Kidney epithelial cell (primary cell): ENCODE measurements at regions not wholly inside any gene's neighbourhood (a gene's known extent, or its start where the extent isn't known, plus 50 kb on each side); places are given as distances from the start of the nearest gene placed in this dataset.
"Not testable (repeated sequence)": the region's sequence is repeated elsewhere in the genome, so short reads cannot be mapped to it uniquely, and the experiment has no call there.

Source experiments
- DNase-seq: peaks from one replicate; pipeline ENCODE4 v3.0.0-alpha.2; 2010; ENCODE audit warnings: low read depth
- H3K27me3 ChIP-seq: 2 replicates; pipeline ENCODE4 v1.6.0; 2011; ENCODE audit warnings: low read length; ENCODE audit not compliant: control insufficient read depth, insufficient read depth
- H3K36me3 ChIP-seq: 2 replicates; pipeline ENCODE4 v1.5.1; 2011; ENCODE audit warnings: low read length; ENCODE audit not compliant: control insufficient read depth, insufficient read depth
- H3K4me3 ChIP-seq: 2 replicates; pipeline ENCODE4 v1.5.1; 2011; ENCODE audit warnings: low read depth, mild to moderate bottlenecking, control low read depth, low read length
- CTCF ChIP-seq: IDR thresholded peaks from 2 replicates; pipeline ENCODE4 v1.5.1; 2011; ENCODE audit warnings: mild to moderate bottlenecking, moderate library complexity, low read length, control low read depth, inconsistent platforms; ENCODE audit not compliant: insufficient read depth, poor library complexity, severe bottlenecking

GRCh38 chr1:223022641-223023473 is 120.2 kb downstream of the TLR5 start:
- TF ChIP-seq CTCF: no peak
- Histone ChIP-seq H3K36me3 (no peaks in the 10 kb centered on the region), H3K4me3 (no peak overlapping the region), H3K27me3 (no peaks in the 10 kb centered on the region)
- no peak for DNase-seq

DNA sequence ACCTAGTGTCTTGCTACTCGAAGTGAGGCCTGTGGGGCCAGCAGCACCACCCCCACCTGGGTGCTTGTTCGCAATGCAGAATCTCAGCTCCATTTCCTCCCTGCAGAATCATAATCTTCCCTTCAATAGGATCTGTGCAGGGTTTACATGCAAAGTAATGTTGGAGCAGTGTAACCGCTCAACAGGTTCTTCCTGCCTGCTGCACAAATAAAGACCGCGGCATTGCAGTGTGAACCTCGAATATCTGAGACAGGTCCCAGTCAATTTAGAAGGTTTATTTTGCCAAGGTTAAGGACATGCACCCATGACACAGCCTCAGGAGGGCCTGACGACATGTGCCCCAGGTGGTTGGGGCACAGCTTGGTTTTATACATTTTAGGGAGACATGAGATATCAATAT is 119.2 kb downstream of the TLR5 start:
- H3K36me3 ChIP-seq: no peaks in the 10 kb centered on the region
- TF ChIP-seq CTCF: no peak
- no peak overlapping the region for H3K4me3 ChIP-seq
- DNase-seq: no peak
- no peaks in the 10 kb centered on the region for H3K27me3 ChIP-seq

- not testable (repeated sequence) for H3K27me3 ChIP-seq, H3K4me3 ChIP-seq, H3K36me3 ChIP-seq, DNase-seq
Measured at GRCh38 chr1:223024486-223024885, 118.6 kb downstream of the TLR5 start.

GRCh38 chr1:223025190-223025734 is 117.8 kb downstream of the TLR5 start:
- not testable (repeated sequence) for H3K27me3 ChIP-seq, H3K36me3 ChIP-seq, DNase-seq, H3K4me3 ChIP-seq

GRCh38 chr1:223026639-223027038 is 116.4 kb downstream of the TLR5 start:
- H3K4me3 ChIP-seq, H3K27me3 ChIP-seq, H3K36me3 ChIP-seq, DNase-seq: not testable (repeated sequence)

DNA sequence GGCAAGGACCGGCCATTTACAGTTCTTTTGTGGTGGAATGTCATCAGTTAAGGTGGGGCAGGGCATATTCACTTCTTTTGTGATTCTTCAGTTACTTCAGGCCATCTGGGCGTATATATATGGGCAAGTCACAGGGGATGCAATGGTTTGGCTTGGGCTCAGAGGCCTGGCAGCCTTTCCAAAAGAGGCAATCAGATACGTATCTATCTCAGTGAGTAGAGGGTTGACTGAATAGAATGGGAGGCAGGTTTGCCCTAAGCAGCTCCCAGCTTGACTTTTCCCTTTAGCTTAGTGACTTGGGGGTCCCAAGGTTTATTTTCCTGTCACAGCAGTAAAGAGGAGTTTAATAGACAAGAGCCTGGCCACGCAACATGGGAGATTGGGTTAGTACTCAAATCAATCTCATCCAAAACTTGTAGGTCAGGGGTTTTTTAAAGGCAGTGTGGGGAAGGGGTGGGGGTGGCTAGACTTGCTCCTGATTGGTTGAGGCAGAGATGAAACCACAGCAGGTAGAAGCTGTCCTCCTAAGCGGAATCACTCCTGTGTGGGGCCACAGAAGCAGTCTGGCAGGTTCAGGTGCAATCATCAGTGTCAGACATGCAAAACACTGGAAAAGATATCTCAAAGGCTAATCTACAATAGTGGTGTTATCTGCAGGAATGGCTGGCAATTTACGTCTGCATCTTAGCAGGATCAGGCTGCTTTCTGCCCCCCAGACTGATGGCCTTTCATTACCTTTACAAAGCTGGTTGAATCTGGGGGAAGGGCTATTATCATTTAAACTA is 112.9 kb downstream of the TLR5 start:
- Histone ChIP-seq H3K27me3 (peaks cover under 1% of the 10 kb centered on the region), H3K36me3 (no peaks in the 10 kb centered on the region), H3K4me3 (no peak overlapping the region)
- TF ChIP-seq CTCF: no peak
- DNase-seq: no peak

DNA sequence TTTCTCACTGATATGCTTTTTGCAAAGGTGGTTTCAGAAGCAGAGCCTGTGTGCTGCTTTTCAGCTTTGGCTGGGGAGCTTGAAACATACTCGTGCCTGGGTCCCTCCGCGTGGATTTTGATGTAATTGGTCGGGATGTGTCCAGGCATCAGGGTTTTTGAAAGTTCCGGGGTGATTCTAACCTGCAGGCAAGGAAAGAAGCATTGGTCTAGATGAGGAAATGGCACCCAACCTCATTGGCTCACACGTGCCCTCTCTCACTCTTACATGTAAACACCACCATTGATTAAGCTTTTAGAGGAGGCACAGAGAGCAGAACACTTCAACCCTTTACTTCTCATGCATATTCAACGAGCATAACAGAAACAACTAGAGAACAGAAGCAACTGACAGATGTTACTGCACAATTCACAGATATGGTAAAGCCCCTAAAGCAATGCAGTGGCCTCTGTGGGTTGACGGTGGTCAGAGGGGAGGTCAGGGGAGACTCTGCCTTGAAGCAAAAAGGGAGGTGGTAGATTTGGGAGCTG is 112.1 kb downstream of the TLR5 start:
- TF ChIP-seq CTCF: no peak

More for the DNA sequence above, 112.1 kb downstream of the TLR5 start:
- no peak for DNase-seq
- Histone ChIP-seq H3K36me3 (no peaks in the 10 kb centered on the region), H3K27me3 (peaks cover 3% of the 10 kb centered on the region), H3K4me3 (no peak overlapping the region)
